ENCODE measurements at regions not wholly inside any gene's neighbourhood (a gene's known extent, or its start where the extent isn't known, plus 50 kb on each side); places are given as distances from the start of the nearest gene placed in this dataset.

- no peaks in the 10 kb centered on the region for H3K9me3 ChIP-seq
- peaks cover 0 to 6% (median 0%) of the 10 kb centered on the region in 7 donors for H3K27me3 ChIP-seq
- no peak overlapping the region for H3K27ac ChIP-seq
- intact Hi-C loops (cut with DNase I) = no loop called here
- H3K4me3 ChIP-seq = no peak overlapping the region
- no peaks in the 10 kb centered on the region for H3K36me3 ChIP-seq
- DNase-seq = no peak
- 82 to 84% methylated on average over 5 of the region's 5 CpGs for WGBS, 2 donors
- no peak for TF ChIP-seq CTCF (IDR thresholded peaks at IDR 0.05)
- H3K4me1 ChIP-seq = peaks cover 0 to 6% (median 0%) of the 10 kb centered on the region in 9 donors
- no peak for ATAC-seq
These were observed 77.2 kb upstream of the SEMA6D start for GRCh38 chr15:47640079-47640478.

- intact Hi-C loops (cut with DNase I) = no loop called here
- 48 to 60% methylated on average over 7 of the region's 7 CpGs for WGBS, 2 donors
- Histone ChIP-seq H3K4me3 (peak overlapping the region in 3 of 10 donors; percentile 4 to 12 (median 10)), H3K4me1 (peaks cover 0 to 6% (median 0%) of the 10 kb centered on the region in 9 donors), H3K9me3 (no peaks in the 10 kb centered on the region), H3K36me3 (no peaks in the 10 kb centered on the region), H3K27ac (no peak overlapping the region), H3K27me3 (peaks cover 0 to 6% (median 0%) of the 10 kb centered on the region in 7 donors)
- TF ChIP-seq CTCF (IDR thresholded peaks at IDR 0.05) = no peak
- ATAC-seq (peak in 2 of 8 donors; percentile 26 to 36), DNase-seq (peak; percentile 10 to 22)
These were observed 76.4 kb upstream of the SEMA6D start for GRCh38 chr15:47640901-47641300.

- no peak for TF ChIP-seq CTCF (IDR thresholded peaks at IDR 0.05)
- Histone ChIP-seq H3K9me3 (no peaks in the 10 kb centered on the region), H3K4me3 (no peak overlapping the region), H3K27ac (no peak overlapping the region), H3K36me3 (no peaks in the 10 kb centered on the region), H3K4me1 (peaks cover 0 to 6% (median 0%) of the 10 kb centered on the region in 9 donors), H3K27me3 (peaks cover 0 to 6% (median 0%) of the 10 kb centered on the region in 7 donors)
- WGBS, 2 donors = 48 to 60% methylated on average over 3 of the region's 3 CpGs
- intact Hi-C loops (cut with DNase I) = no loop called here
- peak in 7 of 8 donors; percentile 51 to 76 (median 71) for ATAC-seq
- DNase-seq = no peak
These were observed 72.6 kb upstream of the SEMA6D start for GRCh38 chr15:47644722-47645121.

- no peak for DNase-seq
- Histone ChIP-seq H3K4me1 (no peaks in the 10 kb centered on the region), H3K36me3 (no peaks in the 10 kb centered on the region), H3K9me3 (no peaks in the 10 kb centered on the region), H3K27ac (no peak overlapping the region), H3K27me3 (peaks cover 0 to 12% (median 0%) of the 10 kb centered on the region in 7 donors), H3K4me3 (no peak overlapping the region)
- intact Hi-C loops (cut with DNase I) = loop anchor here in 1 of 10 donors (10.0 kb wide), 1 partner anchor 66 kb away; no protein-coding TSS in a partner anchor
- ATAC-seq = no peak
- TF ChIP-seq CTCF (IDR thresholded peaks at IDR 0.05) = no peak
- 87 to 90% methylated on average over 3 of the region's 3 CpGs for WGBS, 2 donors
These were observed 66.7 kb upstream of the SEMA6D start for GRCh38 chr15:47650564-47650963.

Data from heart right ventricle (tissue), 16 donors.